Calu3 (cell line): ENCODE measurements at regions not wholly inside any gene's neighbourhood (a gene's known extent, or its start where the extent isn't known, plus 50 kb on each side); places are given as distances from the start of the nearest gene placed in this dataset.

Experiments used
- BruUV-seq: library from RNA; stranded (reverse); fragments of 400-500 nt; replicated peaks from 2 replicates; lab custom pipeline; 2021; lab: Mats Ljungman, UMichigan
- CTCF ChIA-PET: fragments of 300-600 bp; sonication (Branson Sonifier 250); formaldehyde crosslinking; loops from one replicate; lab custom pipeline; 2022; ENCODE audit warnings: antibody characterized with exemption; lab: Charles Lee
- DNase-seq: peaks from one replicate; pipeline ENCODE4 v3.0.0; 2022
- H3K27ac Mint-ChIP-seq: one replicate; pipeline ENCODE4 v1.8.0; 2022; ENCODE audit warnings: mixed read lengths; ENCODE audit not compliant: unreplicated experiment
- H3K27me3 Mint-ChIP-seq: one replicate; pipeline ENCODE4 v1.8.0; 2022; ENCODE audit warnings: mixed read lengths; ENCODE audit not compliant: unreplicated experiment
- H3K36me3 Mint-ChIP-seq: one replicate; pipeline ENCODE4 v1.8.0; 2022; ENCODE audit warnings: mild to moderate bottlenecking, moderate library complexity, mixed read lengths; ENCODE audit not compliant: insufficient read depth, unreplicated experiment
- H3K4me1 Mint-ChIP-seq: one replicate; pipeline ENCODE4 v1.8.0; 2022; ENCODE audit warnings: mild to moderate bottlenecking, low read depth, mixed read lengths; ENCODE audit not compliant: unreplicated experiment
- H3K4me3 Mint-ChIP-seq: one replicate; pipeline ENCODE4 v1.8.0; 2022; ENCODE audit warnings: mild to moderate bottlenecking, low read depth, moderate library complexity, mixed read lengths; ENCODE audit not compliant: unreplicated experiment
- H3K9me3 Mint-ChIP-seq: one replicate; pipeline ENCODE4 v1.8.0; 2022; ENCODE audit warnings: low read depth, mixed read lengths; ENCODE audit not compliant: unreplicated experiment
- intact Hi-C: fragments of 100-400 bp; cut with micrococcal nuclease; formaldehyde crosslinking; loops from one replicate; pipeline ENCODE4 v1.10.0; 2022; ENCODE audit not compliant: unreplicated experiment
- TF ChIP-seq, protein P1 (sequence below): fragments of 200-600 bp; IDR thresholded peaks from one replicate; pipeline ENCODE4 v1.8.0; 2022; ENCODE audit warnings: antibody characterized with exemption; ENCODE audit not compliant: unreplicated experiment

DNA sequence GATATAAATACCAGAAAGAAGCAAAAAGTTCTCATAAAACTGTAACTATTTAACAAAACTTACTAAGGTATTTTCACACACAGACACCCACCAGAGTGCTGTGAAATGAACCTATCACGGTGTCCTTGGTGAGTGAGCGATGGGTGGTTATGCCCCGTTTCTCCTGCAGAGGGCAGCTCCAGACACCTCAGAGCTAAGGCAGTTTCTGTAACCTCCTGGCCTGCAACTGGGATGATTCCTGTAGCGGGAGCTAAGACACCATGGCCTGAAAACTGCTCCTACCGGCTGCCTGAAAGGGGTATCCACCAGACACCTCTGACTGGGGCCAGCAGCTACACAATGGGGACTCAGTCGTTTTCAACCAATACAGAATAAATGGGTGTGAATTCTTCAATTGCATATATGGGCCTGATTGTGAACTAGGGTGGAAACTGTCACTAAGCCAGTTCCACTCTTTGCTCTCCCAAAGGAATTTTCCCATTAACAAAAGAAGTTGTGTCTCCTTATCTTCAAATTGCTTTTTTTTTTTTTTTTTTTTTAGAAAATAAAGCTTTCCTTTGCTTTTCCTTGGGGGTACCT, 2375.8 kb upstream of the TENM3 start:
- TF ChIP-seq, protein P1, sequence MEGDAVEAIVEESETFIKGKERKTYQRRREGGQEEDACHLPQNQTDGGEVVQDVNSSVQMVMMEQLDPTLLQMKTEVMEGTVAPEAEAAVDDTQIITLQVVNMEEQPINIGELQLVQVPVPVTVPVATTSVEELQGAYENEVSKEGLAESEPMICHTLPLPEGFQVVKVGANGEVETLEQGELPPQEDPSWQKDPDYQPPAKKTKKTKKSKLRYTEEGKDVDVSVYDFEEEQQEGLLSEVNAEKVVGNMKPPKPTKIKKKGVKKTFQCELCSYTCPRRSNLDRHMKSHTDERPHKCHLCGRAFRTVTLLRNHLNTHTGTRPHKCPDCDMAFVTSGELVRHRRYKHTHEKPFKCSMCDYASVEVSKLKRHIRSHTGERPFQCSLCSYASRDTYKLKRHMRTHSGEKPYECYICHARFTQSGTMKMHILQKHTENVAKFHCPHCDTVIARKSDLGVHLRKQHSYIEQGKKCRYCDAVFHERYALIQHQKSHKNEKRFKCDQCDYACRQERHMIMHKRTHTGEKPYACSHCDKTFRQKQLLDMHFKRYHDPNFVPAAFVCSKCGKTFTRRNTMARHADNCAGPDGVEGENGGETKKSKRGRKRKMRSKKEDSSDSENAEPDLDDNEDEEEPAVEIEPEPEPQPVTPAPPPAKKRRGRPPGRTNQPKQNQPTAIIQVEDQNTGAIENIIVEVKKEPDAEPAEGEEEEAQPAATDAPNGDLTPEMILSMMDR = peak; percentile 72
- intact Hi-C loops = loop anchor here (5.0 kb wide), 1 partner anchor 800 kb away; no protein-coding TSS in a partner anchor
- BruUV-seq = no TSS peak
- no peak overlapping the region for H3K27ac Mint-ChIP-seq
- no peak overlapping the region for H3K4me3 Mint-ChIP-seq
- CTCF ChIA-PET = interaction anchor here (1.1 kb wide), 1 partner anchor 161 kb away, joined by 5 read pairs; no protein-coding TSS in a partner anchor
- DNase-seq = peak; percentile 61
- no peaks in the 10 kb centered on the region for H3K27me3 Mint-ChIP-seq
- no peaks in the 10 kb centered on the region for H3K36me3 Mint-ChIP-seq
- H3K4me1 Mint-ChIP-seq = no peaks in the 10 kb centered on the region
- no peaks in the 10 kb centered on the region for H3K9me3 Mint-ChIP-seq

DNA sequence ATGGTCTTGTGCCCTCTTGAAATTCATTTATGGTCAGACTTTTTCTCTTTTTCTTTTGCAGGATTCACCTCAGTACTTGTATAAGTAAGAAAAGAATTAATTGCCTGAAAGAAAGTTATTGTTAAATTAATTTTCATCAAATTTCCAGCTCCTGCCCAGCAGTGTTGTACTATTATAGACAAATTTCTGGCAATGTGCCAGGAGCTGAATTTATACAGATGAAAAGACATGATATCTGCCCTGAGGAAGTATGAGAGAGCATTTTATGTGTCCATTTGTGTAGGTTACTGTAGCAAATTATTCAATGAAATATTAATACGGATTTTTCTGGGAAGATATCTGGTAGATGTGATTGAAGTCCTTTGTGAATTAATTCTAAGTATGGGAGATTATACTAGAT, 2371.5 kb upstream of the TENM3 start:
- no TSS peak for BruUV-seq
- no peak overlapping the region for H3K4me3 Mint-ChIP-seq
- DNase-seq = no peak
- CTCF ChIA-PET = no interaction called here
- no peaks in the 10 kb centered on the region for H3K36me3 Mint-ChIP-seq
- H3K27ac Mint-ChIP-seq = no peak overlapping the region
- TF ChIP-seq, protein P1 = no peak
- H3K4me1 Mint-ChIP-seq = no peaks in the 10 kb centered on the region
- no peaks in the 10 kb centered on the region for H3K9me3 Mint-ChIP-seq
- no peaks in the 10 kb centered on the region for H3K27me3 Mint-ChIP-seq
- intact Hi-C loops = no loop called here

DNA sequence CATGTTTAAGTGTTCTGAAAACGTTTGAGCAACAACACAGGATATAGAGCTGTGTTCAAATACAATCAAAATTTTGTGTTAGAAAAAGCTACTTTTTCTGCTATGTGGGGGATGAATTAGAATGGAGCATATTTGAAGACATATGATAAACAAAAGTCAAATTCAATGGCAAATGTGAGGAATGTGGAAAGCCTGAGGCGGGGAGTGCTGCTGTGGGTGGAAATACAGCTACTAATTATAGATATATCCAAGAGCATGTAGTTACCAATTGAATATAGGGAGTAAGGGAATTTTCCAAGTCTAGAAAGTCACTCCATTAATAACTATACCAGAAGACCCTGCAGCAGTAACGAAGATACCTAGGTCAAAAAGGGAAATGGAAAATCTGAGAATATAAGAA, 2370.4 kb upstream of the TENM3 start:
- no TSS peak for BruUV-seq
- H3K9me3 Mint-ChIP-seq = no peaks in the 10 kb centered on the region
- CTCF ChIA-PET = interaction anchor here (0.7 kb wide), 2 partner anchors 12 to 713 kb away, joined by 3 to 6 read pairs; no protein-coding TSS in a partner anchor
- H3K36me3 Mint-ChIP-seq = no peaks in the 10 kb centered on the region
- TF ChIP-seq, protein P1 = no peak
- H3K27ac Mint-ChIP-seq = no peak overlapping the region
- no peak for DNase-seq
- H3K4me3 Mint-ChIP-seq = no peak overlapping the region
- intact Hi-C loops = no loop called here
- no peaks in the 10 kb centered on the region for H3K4me1 Mint-ChIP-seq
- no peaks in the 10 kb centered on the region for H3K27me3 Mint-ChIP-seq

DNA sequence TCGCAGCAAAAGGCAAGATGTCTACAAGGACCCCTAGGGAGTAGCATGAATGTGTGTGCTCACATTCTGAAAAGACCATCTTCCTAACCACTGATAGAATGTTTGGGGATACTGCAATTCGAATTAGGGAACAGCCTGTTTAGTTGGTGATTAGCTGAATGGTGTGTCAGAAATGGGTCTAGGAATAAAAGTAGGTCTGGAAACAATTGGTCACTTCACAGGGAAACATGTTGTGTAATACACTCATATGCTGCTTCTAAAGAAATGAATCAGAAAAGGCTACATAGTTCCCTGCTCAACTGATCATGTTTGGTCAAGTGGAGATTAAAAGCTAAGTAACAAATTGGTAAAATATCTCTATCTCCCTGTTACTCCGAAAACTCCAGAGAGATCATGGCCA, 2362.4 kb upstream of the TENM3 start:
- CTCF ChIA-PET = no interaction called here
- H3K36me3 Mint-ChIP-seq = no peaks in the 10 kb centered on the region
- intact Hi-C loops = no loop called here
- no peaks in the 10 kb centered on the region for H3K4me1 Mint-ChIP-seq
- H3K27me3 Mint-ChIP-seq = no peaks in the 10 kb centered on the region
- BruUV-seq = no TSS peak
- H3K27ac Mint-ChIP-seq = no peak overlapping the region
- no peak for DNase-seq
- H3K4me3 Mint-ChIP-seq = no peak overlapping the region
- TF ChIP-seq, protein P1 = no peak
- H3K9me3 Mint-ChIP-seq = no peaks in the 10 kb centered on the region
